Non-pigmented ciliary epithelial cell (primary cell): ENCODE measurements at regions not wholly inside any gene's neighbourhood (a gene's known extent, or its start where the extent isn't known, plus 50 kb on each side); places are given as distances from the start of the nearest gene placed in this dataset.

Experiments
- DNase-seq: peaks from one replicate; pipeline ENCODE4 v3.0.0-alpha.2; 2010; ENCODE audit warnings: low read depth

DNA sequence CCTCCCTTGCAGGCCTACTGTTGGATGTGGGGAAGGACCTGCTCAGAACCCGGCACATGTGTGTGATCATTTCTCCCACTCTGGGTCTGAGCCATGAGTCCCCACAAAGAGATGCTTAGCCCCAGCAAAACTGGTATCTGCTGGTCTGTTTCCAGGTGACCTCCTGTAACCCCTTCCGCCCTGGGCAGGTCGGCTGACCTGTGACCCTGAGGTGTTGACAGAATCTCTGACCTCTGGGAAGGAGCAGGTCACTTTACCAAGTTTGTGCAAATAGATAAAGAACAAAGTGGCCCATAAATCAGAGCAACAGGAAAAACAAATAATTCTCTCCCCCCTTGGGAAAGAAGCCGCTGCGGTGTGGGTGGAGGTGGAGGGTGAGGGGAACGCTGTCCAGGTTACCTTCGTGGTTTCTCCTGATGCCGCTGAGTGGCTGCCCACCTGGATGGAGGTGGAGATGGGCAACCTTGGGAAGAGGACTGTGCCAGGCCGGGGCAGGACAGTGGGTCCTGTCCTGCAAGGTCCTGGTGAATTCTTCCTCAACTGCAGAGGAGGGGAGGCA is 174.0 kb upstream of the MYCN start:
- no peak for DNase-seq

DNA sequence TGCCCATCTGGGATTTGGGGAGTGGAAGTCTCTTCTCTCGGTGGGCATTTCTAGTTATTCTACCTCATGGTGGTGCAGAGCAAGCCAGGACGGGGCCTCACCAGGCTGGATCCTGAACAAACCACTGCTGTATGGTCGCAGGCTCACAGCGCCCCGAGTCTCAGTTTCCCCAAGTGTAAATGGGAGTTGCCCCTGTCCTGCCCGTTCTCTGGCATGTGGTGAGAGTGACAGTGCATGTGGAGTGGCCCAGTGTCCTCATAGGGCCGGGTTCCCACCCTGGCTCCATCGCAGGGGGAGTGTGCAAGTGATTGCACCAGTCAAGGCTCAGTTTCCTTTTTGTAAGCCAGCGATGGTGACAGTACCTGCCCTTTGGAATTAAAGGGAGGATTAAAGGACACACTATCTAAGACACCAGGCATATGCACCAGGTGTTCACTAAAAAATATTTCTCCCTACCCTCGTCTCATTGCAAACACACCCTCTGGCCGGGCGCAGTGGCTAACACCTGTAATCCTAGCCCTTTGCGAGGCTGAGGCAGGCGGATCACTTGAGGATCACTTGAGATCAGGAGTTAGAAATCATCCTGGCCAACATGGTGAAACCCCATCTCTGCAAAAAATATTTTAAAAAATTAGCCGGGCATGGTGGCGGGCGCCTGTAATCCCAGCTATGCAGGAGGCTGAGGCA is 173.3 kb upstream of the MYCN start:
- DNase-seq, result no peak

DNA sequence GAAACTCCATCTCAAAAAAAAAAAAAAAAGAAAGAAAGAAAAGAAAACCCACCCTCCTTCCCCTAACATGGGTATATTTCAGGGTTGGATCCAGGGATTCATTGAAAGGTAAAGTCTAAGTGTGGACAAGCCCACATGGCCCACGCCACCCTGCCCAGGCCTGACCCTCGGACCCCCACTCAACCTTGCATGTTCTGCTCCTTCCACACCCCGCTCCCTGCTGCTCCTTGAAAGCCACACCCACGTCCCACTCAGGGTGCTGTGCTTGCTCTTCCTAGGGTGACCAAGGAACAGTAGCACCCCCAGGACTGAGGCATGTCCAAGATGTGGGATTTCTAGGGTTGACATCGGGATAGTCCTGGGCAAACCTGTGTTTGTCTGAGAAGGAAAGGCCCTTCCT is 172.7 kb upstream of the MYCN start:
- no peak for DNase-seq

DNA sequence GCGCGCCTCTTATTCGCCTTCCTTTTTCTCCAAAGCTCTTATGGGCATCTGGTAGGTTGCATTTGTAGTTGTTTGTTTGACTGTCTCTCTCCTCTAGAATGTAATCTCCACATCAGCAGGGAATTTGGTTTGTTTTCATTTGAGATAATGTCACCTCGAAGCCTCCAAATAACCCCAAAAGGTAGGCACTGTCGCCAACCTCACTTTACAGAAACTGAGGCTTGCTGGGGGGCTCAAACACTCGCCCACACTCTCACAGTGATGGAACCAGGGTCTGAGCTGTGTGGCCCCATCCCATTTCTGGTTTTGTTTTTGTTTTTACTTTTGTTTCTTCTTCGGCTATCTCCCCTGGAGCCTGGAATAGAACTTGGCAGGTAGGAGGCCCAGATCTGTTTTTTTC is 172.2 kb upstream of the MYCN start:
- DNase-seq, result no peak

DNA sequence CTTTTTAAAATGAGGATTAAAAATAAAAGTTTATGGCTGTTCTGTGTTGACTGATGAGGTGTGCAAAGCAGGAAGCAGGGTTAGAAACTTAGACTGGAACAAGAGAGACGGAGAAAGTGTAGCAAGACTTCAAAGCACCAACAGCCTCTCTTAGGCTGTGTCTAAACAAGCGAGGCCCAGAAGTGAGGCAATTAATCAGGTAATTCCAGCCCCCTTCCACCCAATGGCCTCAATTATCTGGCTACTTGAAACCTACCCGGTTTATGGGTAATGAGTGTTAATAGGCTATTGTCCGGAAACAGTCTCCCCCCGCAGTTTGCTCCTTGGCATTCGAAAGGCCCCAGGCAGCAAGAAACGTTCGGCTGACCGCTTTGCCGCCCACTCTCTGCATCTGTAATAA is 171.7 kb upstream of the MYCN start:
- DNase-seq, result no peak

DNA sequence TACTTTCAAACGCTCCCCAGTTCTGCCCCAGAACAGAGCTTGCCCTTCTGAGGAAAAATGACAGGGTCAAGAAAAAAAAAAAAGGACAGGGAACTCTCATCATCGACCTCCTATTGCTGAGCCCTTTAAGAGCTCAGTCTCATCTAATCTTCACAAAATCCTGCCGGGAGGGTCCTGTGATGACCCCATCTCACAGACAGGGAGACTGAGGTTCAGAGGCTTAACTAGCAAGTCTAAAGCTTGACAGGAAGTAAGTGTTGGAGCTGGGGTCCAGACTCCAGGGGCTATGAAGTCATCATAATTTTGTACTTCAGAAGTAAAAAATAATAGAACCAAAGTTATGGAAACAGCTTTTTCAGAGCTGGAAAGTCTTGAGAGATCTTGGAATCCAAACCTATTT is 171.1 kb upstream of the MYCN start:
- no peak for DNase-seq

DNA sequence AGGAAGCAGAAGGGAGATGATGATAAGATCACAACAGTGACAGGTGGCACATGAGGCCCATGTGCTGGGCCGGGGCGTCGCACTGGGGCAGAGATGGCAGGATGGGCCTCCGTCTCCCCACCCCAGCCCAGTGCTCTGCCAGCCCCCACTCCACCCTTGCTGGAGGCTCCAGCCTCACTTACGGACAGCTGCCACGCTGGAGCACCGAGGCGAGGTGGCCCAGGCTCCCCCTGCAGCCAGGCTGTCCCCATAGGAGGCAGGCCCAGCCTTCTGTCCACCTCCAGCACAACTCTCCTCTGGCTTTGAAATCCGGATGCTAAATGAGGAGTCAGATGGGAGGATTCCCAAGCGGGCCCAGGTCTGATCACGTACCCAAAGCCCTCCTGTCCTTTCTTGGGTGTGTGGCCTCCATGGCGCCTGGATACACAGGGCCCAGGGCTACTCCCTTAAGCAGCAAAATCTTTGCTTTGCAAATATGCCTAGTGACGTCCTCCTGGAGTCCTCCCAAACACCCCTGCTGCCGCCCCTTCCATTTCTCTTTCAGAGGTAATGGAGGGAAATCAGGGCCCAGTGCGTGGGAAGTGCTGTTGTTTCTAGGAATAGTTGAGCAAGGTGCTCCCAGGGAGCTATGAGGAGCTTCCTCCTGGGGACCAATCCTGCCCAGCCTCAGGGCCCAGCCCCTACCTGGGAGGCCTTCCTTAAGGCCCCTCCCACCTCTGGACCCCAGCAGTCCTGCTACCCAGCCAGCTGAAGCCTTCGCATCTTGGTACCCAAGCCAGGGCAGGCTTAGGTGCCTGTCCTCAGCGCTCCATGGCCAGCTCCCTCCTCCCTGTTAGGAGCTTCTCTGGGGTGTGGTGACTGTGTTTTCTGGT is 170.4 kb upstream of the MYCN start:
- no peak for DNase-seq

DNA sequence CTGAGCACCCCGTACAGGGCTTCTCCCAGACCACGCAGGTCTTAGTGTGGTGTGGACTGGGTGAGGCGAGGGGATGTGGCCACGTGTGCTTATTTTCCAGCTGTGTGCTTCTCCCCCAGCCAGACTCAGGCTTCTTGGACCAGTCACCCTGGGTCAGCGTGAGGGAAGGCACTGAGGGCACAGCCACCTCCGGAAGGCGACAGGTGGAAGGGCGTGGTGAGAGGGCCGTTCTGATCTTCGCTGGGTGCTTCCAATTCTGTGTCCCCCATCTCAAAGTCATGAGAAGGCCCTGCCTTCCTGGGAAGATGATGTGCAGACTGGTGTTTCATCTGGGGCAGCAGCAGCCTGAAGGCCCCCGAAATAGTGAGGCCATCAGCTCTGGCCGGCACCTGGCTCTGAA is 169.7 kb upstream of the MYCN start:
- no peak for DNase-seq

DNA sequence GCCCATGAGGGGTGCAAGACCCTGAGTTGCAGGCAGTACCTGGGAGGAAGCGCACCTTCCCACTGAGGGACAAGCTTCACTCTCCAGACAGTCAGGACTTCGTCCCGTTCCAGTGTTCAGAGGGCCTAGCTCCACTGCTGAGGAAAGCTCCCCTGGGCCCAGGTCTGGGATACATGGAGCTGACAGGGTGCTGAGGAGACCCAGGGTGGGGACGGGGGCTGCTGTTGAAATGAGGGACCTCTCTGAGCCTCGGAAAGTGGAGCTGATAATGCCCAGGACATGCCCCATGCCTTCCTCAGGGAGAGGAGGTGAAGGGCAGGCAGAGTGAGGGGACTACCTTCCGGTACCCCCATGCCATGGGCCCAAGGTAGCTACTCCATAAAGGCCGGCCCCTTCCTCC is 169.2 kb upstream of the MYCN start:
- no peak for DNase-seq

DNA sequence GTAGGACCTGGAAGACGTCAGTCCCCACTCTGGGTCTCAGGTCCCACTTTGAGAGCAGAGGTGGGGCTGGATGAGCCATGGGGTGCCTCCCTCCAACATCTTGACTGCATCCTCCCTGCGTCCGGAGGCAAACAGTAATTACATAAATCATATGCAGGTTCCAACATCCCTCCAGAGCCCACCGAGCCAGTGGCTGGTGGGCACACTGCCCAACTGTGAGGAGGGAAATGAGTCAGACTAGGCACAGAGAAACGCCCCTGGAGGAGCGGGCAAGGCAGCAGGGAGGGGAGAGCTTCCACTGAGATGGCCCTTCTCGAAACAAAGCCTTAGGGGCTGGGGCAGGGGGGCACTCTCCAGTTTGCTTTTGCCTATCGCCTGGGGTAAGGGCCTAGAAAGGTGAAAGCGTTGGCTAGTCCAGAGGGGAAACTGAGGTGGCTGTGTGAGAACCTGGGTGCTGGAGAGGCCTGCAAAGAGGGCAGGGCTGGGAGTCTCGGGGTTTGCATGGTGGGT is 168.2 kb upstream of the MYCN start:
- DNase-seq, result no peak

DNA sequence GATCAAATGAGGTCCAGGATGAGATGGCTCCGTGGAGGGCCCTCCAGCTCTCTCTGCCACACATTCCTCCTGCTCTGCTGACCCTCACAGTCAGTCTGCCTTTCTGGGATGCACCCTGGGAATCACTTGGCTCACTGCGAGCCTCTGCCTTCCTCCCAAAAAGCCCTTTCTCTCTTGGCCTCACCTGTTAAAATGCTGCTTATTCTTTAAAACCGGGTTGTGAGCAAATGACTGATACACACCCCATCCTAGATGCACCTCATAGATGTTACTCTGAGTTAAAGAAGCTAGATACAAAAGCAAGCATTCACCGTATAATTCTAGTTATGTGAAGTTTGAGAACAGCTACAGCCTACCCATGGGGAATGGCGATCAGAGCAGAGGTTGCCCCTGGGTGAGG is 167.7 kb upstream of the MYCN start:
- no peak for DNase-seq

DNA sequence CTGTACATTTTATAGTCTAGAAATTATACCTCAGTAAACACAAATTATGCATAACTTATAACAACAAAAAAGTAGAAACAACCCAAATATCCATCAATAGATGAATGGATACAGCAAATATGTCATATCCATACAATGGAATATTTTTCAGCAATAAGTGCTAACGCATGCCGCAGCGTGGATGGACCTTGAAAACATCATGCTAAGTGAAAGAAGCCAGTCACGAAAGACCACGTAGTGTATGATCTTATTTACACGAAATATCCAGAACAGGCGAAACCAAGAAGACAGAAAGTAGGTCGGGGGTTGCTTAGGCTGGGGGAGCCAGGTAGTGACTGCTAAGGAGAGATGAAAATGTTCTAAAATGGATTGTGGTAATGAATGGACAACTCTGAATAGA is 167.1 kb upstream of the MYCN start:
- DNase-seq, result no peak

DNA sequence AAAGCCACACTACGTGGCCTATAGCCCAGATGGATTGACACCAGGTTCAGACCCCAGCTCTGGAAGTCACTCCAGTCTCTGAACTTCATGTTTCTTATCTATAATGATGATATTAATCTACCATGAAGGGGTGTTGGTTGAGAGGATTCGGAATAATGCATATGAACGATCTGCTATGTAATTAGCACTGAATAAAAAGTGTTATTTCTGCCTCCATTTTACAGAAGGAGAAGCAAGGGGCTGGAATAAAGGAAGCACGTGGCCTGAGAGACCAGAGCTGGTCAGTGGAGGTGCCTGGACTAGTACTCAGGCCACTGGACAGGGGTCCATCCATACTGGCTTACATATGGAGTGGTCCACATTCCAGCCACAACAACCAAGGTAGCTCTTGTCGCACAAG is 166.5 kb upstream of the MYCN start:
- no peak for DNase-seq

DNA sequence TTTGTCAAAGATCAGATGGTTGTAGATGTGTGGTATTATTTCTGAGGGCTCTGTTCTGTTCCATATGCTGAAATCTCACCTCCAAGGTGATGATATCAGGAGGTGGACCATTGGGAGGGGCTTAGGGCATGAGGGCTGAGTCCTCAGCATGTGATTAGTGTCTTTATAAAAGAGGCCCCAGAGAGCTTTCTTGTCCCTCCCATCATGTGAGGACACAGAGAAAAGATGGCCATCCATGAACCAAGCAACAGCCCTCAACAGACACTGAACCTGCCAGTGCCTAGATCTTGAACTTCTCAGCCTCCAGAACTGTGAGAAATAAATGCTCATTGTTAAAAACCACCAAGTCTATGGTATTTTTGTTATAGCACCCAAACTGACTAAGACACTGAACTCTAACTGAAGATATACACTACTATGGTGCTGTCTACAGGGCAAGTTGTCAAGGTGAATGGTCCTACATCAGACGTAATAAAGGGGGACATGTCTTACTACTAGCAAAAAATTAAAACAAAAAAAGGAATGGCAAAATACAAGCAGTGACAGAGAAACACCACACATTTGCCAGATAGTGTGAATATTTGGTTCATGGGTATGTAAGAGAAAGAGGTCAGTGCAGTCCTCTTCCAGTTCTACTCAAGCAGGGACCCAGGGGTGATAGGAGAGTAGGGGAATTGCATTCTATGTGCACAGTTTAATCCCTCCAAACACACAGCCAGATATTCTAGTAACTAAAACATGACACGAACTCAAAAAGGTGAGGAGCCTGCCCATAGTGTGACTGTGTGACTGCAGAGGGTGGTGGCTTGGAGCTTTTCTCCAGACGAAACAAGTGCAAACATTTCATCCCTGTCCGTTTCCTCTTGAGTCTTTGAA is 164.4 kb upstream of the MYCN start:
- no peak for DNase-seq

DNA sequence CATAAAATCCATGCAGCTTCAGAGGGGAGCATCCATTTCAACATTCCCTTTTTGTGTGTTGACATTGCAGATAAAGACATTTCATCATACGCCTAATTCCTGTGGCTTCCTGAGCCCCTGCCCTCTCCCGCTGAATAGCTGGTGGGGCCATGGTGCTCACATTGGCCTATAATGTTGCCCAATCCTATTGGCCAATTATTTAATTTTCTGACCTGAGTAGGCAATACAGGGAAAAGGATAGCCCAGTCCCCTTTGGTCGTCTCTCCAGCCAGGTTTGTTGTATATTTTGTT is 163.8 kb upstream of the MYCN start:
- no peak for DNase-seq

DNA sequence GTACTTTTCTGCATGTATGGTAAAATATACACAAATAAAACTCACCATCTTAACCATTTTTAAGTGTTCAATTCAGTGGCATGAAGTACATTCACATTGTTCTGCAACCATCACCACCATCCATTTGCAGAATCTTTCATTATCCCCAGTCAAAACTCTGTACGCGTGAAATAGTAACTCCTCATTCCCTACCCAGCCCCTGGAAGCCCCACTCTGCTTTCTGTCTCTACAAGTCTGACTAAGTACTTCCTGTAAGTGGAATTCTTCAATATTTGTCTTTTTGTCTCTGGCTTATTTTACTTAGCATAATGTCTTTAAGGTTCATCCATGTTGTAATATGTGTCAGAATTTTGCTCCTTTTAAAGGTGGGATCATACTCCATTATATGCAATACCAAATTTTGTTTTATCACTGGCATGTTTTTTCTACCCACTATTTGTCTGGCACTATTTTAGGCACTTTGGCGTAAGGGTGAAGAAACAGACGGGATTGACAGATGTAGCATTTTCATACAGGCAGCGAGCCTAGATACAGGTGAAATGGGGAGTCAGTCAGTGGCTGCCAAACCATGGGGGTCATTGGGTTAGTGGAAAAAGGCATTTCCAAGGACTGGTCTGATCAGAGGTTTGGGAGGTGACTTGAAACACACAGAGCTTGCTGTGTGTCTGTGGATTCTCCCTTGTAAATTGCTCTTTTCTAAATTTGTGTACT is 163.2 kb upstream of the MYCN start:
- no peak for DNase-seq

DNA sequence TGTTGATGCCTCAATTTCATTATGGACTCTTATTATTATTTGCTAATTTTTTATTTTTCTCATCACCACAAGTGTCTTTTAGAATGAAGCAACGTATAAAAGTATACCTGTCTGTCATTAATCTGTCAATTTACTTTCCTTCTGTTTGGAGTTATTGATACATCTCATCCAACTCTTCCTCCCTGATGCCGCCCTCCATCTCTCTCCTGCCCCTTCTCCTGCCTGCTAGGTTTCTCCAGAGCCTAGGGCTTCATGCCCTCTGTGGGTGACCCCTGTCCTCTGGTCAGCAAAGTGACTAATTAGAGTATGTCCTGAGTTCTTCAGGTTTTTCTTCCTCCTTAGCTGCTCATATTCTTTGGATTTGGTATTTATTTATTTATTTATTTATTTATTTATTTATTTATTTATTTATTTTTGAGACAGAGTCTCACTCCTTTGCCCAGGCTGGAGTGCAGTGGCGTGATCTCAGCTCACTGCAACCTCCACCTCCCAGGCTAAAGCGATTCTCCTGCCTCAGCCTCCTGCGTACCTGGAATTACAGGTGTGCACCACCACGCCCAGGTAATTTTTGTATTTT is 162.5 kb upstream of the MYCN start:
- no peak for DNase-seq

DNA sequence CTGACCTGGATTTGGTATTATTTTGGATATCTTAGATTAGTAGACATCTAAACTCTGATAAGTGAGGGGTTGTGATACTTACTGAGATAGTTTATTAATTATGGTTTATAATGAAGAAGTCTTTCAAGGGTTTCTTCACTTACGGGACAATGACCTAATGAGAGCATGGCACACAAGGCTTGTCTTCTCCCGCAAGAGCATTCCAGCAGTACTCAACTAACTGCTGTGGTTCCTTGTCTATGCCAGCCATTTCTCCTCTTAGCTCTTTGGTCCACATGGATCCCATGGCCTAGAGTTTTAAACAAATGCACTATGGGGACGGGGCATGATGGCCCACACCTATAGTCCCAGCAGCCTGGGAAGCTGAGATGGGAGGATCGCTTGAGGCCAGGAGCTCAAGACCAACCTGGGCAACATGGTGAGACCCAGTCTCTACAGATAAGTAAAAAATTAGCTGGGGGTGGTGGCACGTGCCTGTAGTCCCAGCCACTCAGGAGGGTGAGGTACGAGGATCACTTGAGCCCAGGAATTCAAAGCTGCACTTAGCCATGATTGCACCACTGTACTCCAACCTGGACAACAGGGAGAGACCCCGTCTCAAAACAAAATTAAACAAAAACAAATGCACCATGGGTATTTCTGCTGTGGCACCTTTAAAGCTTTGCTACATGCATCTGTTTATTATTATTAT is 161.7 kb upstream of the MYCN start:
- no peak for DNase-seq

DNA sequence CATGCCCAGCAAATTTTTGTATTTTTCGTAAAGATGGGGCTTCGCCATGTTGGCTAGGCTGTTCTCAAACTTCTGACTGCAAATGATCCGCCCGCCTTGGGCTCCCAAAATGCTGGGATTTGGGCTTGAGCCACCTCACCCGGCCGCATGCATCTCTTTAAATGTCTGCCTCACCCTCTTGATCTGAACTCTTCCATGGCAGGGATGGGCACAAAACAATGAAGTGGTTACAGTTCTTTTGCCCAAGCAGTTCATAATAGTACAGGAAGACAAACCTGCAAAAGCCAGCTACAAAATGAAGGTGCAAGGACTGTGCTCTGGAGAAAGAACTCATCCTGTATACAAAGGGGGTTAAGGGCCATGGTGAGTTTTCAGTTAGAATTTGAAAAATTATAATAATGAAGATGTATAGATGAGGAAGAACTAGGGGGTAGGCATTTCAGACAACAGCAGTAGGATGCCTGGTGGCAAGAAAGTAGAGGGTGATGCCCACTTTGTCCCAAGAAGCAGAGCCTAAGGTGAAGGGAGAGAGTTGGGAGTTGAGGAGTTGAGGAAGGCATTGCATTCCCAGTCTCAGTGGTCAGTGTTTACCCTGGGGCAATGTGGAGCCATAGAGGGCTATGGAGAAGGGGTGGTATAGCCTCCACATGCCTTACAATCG is 160.8 kb upstream of the MYCN start:
- no peak for DNase-seq

DNA sequence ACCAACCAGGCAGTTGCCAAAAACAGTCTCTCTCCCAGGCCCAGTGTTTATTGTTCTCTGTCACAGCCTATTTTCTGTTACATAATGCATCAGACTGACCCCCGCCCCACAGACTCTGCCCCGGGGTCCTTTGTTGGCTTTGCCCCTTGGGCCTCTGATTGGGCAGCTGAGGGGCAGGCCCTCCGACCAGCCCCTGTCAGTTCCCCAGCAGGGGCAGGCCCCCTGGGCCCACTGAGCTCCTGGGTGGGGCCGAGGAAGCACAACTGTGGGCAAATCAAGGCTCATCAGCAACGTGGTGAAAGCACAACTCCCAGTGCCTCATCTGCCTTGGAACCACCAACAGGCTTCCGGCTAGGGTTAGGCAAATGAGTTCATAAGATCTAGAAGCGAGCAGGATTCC is 160.1 kb upstream of the MYCN start:
- DNase-seq, result no peak
